HL-60 (cell line): ENCODE measurements at regions not wholly inside any gene's neighbourhood (a gene's known extent, or its start where the extent isn't known, plus 50 kb on each side); places are given as distances from the start of the nearest gene placed in this dataset.

ENCODE experiments used
- POLR2AphosphoS5 ChIP-seq: IDR thresholded peaks from 2 replicates; pipeline ENCODE4 v1.6.1; 2012; ENCODE audit warnings: low read depth
- SPI1 ChIP-seq: IDR thresholded peaks from 2 replicates; pipeline ENCODE4 v1.6.1; 2012; ENCODE audit warnings: low read depth, mild to moderate bottlenecking, borderline replicate concordance
- TF ChIP-seq, protein P1 (sequence below): IDR thresholded peaks from one replicate; pipeline ENCODE4 v1.5.1; 2011; ENCODE audit warnings: low read length, control low read depth, inconsistent platforms; ENCODE audit not compliant: insufficient read depth
- TF ChIP-seq, protein P2 (sequence below): IDR thresholded peaks from 2 replicates; pipeline ENCODE4 v1.6.1; 2012; ENCODE audit warnings: low read depth; ENCODE audit not compliant: insufficient replicate concordance

GRCh38 chr15:96720656-96721055 is 390.2 kb downstream of the NR2F2 start:
- TF ChIP-seq, protein P1, sequence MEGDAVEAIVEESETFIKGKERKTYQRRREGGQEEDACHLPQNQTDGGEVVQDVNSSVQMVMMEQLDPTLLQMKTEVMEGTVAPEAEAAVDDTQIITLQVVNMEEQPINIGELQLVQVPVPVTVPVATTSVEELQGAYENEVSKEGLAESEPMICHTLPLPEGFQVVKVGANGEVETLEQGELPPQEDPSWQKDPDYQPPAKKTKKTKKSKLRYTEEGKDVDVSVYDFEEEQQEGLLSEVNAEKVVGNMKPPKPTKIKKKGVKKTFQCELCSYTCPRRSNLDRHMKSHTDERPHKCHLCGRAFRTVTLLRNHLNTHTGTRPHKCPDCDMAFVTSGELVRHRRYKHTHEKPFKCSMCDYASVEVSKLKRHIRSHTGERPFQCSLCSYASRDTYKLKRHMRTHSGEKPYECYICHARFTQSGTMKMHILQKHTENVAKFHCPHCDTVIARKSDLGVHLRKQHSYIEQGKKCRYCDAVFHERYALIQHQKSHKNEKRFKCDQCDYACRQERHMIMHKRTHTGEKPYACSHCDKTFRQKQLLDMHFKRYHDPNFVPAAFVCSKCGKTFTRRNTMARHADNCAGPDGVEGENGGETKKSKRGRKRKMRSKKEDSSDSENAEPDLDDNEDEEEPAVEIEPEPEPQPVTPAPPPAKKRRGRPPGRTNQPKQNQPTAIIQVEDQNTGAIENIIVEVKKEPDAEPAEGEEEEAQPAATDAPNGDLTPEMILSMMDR, result no peak
- TF ChIP-seq POLR2AphosphoS5 (0 out of 2 replicates have a peak, but pooled peaks have one; percentile 1), SPI1 (no peak)
- TF ChIP-seq, protein P2, sequence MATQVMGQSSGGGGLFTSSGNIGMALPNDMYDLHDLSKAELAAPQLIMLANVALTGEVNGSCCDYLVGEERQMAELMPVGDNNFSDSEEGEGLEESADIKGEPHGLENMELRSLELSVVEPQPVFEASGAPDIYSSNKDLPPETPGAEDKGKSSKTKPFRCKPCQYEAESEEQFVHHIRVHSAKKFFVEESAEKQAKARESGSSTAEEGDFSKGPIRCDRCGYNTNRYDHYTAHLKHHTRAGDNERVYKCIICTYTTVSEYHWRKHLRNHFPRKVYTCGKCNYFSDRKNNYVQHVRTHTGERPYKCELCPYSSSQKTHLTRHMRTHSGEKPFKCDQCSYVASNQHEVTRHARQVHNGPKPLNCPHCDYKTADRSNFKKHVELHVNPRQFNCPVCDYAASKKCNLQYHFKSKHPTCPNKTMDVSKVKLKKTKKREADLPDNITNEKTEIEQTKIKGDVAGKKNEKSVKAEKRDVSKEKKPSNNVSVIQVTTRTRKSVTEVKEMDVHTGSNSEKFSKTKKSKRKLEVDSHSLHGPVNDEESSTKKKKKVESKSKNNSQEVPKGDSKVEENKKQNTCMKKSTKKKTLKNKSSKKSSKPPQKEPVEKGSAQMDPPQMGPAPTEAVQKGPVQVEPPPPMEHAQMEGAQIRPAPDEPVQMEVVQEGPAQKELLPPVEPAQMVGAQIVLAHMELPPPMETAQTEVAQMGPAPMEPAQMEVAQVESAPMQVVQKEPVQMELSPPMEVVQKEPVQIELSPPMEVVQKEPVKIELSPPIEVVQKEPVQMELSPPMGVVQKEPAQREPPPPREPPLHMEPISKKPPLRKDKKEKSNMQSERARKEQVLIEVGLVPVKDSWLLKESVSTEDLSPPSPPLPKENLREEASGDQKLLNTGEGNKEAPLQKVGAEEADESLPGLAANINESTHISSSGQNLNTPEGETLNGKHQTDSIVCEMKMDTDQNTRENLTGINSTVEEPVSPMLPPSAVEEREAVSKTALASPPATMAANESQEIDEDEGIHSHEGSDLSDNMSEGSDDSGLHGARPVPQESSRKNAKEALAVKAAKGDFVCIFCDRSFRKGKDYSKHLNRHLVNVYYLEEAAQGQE, result no peak
